ENCODE measurements at regions not wholly inside any gene's neighbourhood (a gene's known extent, or its start where the extent isn't known, plus 50 kb on each side); places are given as distances from the start of the nearest gene placed in this dataset.

DNA sequence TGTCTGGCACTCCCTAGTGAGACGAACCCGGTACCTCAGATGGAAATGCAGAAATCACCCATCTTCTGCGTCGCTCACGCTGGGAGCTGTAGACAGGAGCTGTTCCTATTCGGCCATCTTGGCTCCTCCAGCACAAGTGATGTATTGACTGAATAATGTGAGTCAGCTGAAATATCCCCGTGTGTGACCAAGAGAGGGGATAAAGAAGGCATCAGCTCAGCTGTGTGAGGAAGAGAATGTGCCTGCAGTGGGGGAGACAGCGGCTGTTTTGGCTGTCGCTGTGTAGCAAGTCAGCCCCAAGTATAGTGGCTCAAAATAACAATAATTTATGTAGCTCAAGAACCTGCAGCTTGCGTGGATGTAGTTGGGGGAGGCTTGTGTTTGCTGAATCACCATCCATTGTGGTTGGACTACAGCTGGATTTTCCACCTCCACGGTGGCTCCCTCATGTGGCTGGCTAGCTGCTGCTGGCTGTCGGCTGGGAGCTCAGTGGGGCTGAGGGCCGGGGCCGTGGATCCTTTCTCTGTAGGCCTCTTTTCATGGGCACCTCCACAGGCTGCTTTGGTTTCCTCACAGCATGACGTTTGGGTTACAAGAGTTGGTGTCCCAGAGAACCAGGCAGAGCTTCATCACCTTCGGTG, 434.5 kb downstream of the CCSER2 start:
- DNase-seq (ENCODE audit: low spot score in 2 of 2, unreplicated experiment in 2 of 2): no peak
- no peaks in the 10 kb centered on the region for H3K4me1 Mint-ChIP-seq
- TF ChIP-seq, protein P1, sequence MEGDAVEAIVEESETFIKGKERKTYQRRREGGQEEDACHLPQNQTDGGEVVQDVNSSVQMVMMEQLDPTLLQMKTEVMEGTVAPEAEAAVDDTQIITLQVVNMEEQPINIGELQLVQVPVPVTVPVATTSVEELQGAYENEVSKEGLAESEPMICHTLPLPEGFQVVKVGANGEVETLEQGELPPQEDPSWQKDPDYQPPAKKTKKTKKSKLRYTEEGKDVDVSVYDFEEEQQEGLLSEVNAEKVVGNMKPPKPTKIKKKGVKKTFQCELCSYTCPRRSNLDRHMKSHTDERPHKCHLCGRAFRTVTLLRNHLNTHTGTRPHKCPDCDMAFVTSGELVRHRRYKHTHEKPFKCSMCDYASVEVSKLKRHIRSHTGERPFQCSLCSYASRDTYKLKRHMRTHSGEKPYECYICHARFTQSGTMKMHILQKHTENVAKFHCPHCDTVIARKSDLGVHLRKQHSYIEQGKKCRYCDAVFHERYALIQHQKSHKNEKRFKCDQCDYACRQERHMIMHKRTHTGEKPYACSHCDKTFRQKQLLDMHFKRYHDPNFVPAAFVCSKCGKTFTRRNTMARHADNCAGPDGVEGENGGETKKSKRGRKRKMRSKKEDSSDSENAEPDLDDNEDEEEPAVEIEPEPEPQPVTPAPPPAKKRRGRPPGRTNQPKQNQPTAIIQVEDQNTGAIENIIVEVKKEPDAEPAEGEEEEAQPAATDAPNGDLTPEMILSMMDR (IDR thresholded peaks at IDR 0.05; ENCODE audit: unreplicated experiment): no peak
- no peaks in the 10 kb centered on the region for H3K9me3 Mint-ChIP-seq
- H3K27me3 Mint-ChIP-seq (ENCODE audit: low read depth): peaks cover 16% of the 10 kb centered on the region
- no peak overlapping the region for H3K27ac Mint-ChIP-seq
- H3K4me3 Mint-ChIP-seq: peak overlapping the region; percentile 22
- no peaks in the 10 kb centered on the region for H3K36me3 Mint-ChIP-seq

DNA sequence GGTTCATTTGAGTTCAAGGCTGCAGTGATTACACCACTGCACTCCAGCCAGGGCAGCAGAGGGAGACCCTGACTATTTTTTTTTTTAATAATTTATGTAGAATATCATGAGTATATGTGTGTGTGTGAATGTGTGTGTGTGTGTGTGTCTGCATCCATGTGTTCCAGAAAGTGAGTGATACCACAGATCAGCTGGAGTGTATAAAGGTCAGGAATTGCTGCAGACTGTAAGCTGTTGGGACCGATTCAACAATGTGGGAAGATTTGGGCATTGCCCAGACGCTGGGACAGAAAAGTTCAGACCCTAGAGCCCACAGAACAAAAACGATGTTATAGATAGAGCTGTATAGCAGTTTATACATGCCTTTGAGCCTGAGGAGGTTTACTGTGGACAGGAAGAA, 435.6 kb downstream of the CCSER2 start:
- Mint-ChIP-seq H3K27ac (no peak overlapping the region), H3K4me1 (no peaks in the 10 kb centered on the region), H3K4me3 (no peak overlapping the region), H3K36me3 (no peaks in the 10 kb centered on the region), H3K9me3 (no peaks in the 10 kb centered on the region), H3K27me3 (ENCODE audit: low read depth) (peaks cover 17% of the 10 kb centered on the region)
- TF ChIP-seq, protein P1 (IDR thresholded peaks at IDR 0.05; ENCODE audit: unreplicated experiment): no peak
- no peak for DNase-seq (ENCODE audit: low spot score in 2 of 2, unreplicated experiment in 2 of 2)

DNA sequence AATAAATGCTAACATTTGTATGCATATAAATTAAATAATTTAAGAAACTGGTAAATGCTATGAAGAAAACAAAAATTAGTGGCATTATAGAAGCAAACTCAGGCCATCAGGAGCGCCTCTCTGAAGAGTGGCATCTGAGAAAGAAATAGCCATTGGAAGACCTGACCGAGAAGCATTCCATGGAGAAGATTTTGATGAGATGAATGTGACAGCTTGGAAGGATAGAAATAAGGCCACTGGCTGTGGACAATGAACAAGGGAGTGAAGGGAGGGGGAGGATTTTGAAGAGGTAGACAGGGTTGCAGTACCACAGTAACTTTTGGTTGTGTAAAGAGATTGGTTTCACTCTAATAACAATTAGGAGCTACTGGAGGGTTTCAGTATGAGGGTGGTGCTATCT, 436.7 kb downstream of the CCSER2 start:
- TF ChIP-seq, protein P1 (IDR thresholded peaks at IDR 0.05; ENCODE audit: unreplicated experiment): no peak
- Mint-ChIP-seq H3K4me1 (no peaks in the 10 kb centered on the region), H3K27me3 (ENCODE audit: low read depth) (peaks cover 24% of the 10 kb centered on the region), H3K9me3 (no peaks in the 10 kb centered on the region), H3K36me3 (no peaks in the 10 kb centered on the region), H3K4me3 (no peak overlapping the region), H3K27ac (no peak overlapping the region)
- no peak for DNase-seq (ENCODE audit: low spot score in 2 of 2, unreplicated experiment in 2 of 2)

DNA sequence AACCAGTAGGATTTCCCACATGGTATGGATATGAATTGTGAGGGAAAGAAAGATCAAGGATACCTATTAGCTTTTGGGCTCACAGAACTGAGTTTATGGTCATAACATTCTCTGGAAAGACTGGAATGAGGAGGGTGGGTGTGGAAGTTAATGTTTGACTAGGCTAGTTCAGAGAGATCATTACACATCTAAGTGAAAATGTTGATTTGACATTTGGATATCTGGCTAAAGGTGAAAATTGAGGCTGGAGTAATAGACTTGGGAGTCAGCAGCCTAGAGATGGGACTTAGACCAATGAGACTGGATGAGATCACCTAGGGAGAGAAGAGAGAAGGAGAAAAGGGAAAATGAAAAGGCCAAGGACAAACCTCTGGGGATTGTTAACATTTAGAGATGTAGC, 437.3 kb downstream of the CCSER2 start:
- Mint-ChIP-seq H3K4me3 (no peak overlapping the region), H3K4me1 (no peaks in the 10 kb centered on the region), H3K27ac (no peak overlapping the region), H3K27me3 (ENCODE audit: low read depth) (peaks cover 26% of the 10 kb centered on the region), H3K36me3 (no peaks in the 10 kb centered on the region), H3K9me3 (no peaks in the 10 kb centered on the region)
- no peak for DNase-seq (ENCODE audit: low spot score in 2 of 2, unreplicated experiment in 2 of 2)
- TF ChIP-seq, protein P1 (IDR thresholded peaks at IDR 0.05; ENCODE audit: unreplicated experiment): no peak

DNA sequence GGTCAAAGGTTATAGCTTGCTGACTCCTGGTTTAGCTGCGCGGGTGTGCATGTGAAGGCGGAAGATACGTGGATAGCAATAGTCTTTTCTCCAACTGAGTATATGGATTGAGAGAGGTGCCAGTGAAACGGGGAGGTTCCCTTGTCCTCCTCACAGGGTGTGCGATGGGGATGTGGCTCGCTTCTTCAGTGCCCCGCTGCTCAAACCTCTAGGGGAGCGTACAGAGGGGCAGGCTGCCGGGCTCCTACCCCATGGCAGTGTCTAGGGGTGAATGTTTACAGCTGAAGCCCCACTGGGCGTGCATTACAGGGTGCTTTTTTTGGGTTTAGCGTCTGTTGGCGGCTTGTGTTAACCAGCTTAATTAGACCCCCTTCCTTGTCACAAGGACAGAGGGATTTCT, 438.5 kb downstream of the CCSER2 start:
- no peak for DNase-seq (ENCODE audit: low spot score in 2 of 2, unreplicated experiment in 2 of 2)
- TF ChIP-seq, protein P1 (IDR thresholded peaks at IDR 0.05; ENCODE audit: unreplicated experiment): no peak
- no peaks in the 10 kb centered on the region for H3K4me1 Mint-ChIP-seq
- H3K4me3 Mint-ChIP-seq: no peak overlapping the region
- H3K9me3 Mint-ChIP-seq: no peaks in the 10 kb centered on the region
- H3K36me3 Mint-ChIP-seq: no peaks in the 10 kb centered on the region
- H3K27ac Mint-ChIP-seq: no peak overlapping the region
- peaks cover 34% of the 10 kb centered on the region for H3K27me3 Mint-ChIP-seq (ENCODE audit: low read depth)

DNA sequence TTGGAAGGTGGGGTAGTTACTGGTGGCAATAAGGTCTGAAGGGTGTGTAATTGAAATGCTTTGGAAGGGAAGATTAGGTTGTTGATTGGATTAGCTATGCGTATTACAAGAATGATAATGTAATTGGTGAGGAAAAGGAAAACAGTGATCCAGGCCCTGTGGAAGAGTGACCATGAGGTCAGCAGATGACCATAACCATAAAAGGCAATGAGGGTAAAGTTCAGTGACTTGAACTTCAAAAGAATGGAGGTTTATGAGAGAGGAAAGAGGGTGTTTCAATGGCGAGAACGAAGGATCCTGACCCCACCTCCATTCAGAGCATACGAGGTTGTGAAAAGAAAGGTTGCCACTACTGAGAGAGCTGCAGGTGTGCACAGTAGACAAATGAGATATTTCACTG, 439.7 kb downstream of the CCSER2 start:
- H3K27ac Mint-ChIP-seq: no peak overlapping the region
- H3K4me1 Mint-ChIP-seq: no peaks in the 10 kb centered on the region
- no peak overlapping the region for H3K4me3 Mint-ChIP-seq
- DNase-seq (ENCODE audit: low spot score in 2 of 2, unreplicated experiment in 2 of 2): no peak
- H3K36me3 Mint-ChIP-seq: no peaks in the 10 kb centered on the region
- no peaks in the 10 kb centered on the region for H3K9me3 Mint-ChIP-seq
- H3K27me3 Mint-ChIP-seq (ENCODE audit: low read depth): peaks cover 34% of the 10 kb centered on the region
- TF ChIP-seq, protein P1 (IDR thresholded peaks at IDR 0.05; ENCODE audit: unreplicated experiment): no peak

All from mesothelial cell of epicardium (in vitro differentiated cells).